Keratinocyte (primary cell): ENCODE measurements at regions not wholly inside any gene's neighbourhood (a gene's known extent, or its start where the extent isn't known, plus 50 kb on each side); places are given as distances from the start of the nearest gene placed in this dataset.

Experiments used
- DNase-seq: peaks from one replicate; pipeline ENCODE4 v3.0.0-alpha.2; 2011; ENCODE audit warnings: low read depth, missing footprints, low spot score
- FAIRE-seq: peaks from 2 replicates; lab custom pipeline; 2011; peaks lifted over from hg19 to GRCh38; lab: Jason Lieb, UNC
- H2AFZ ChIP-seq: 2 replicates; pipeline ENCODE4 v1.6.0; 2012; ENCODE audit warnings: low read length, control low read depth, inconsistent platforms; ENCODE audit not compliant: control insufficient read depth
- H3K27ac ChIP-seq: 2 replicates; pipeline ENCODE4 v1.5.1; 2011; ENCODE audit warnings: low read length; ENCODE audit not compliant: control insufficient read depth, insufficient read depth
- H3K27me3 ChIP-seq: 3 replicates; pipeline ENCODE4 v1.6.0; 2011; ENCODE audit warnings: low read length; ENCODE audit not compliant: control insufficient read depth, insufficient read depth; ENCODE audit errors: extremely low read depth
- H3K36me3 ChIP-seq, 2 experiments: 2 replicates in 1 of 2; 3 replicates in 1 of 2; pipeline ENCODE4 v1.5.1; 2011; ENCODE audit warnings: low read length in 2 of 2, mild to moderate bottlenecking in 1 of 2; ENCODE audit not compliant: control insufficient read depth in 2 of 2, insufficient read depth in 2 of 2; ENCODE audit errors: extremely low read depth in 1 of 2
- H3K4me1 ChIP-seq: 3 replicates; pipeline ENCODE4 v1.5.1; 2011; ENCODE audit warnings: low read length; ENCODE audit not compliant: control insufficient read depth, insufficient read depth; ENCODE audit errors: extremely low read depth
- H3K4me2 ChIP-seq: 3 replicates; pipeline ENCODE4 v1.6.0; 2011; ENCODE audit warnings: low read depth, low read length; ENCODE audit not compliant: control insufficient read depth, insufficient read depth; ENCODE audit errors: extremely low read depth
- H3K4me3 ChIP-seq, 3 experiments: fragments of 200-600 bp in 1 of 3; sonication (generic) in 1 of 3; 2 replicates in 2 of 3; 3 replicates in 1 of 3; pipeline ENCODE4 v1.5.1; 2011 to 2016; ENCODE audit warnings: low read length in 3 of 3, mild to moderate bottlenecking in 3 of 3, control low read depth in 2 of 3, inconsistent platforms in 1 of 3, low read depth in 1 of 3, mixed read lengths in 1 of 3, mixed run types in 1 of 3, moderate library complexity in 1 of 3; ENCODE audit not compliant: control insufficient read depth in 2 of 3, insufficient read depth in 2 of 3; ENCODE audit errors: extremely low read depth in 1 of 3
- H3K79me2 ChIP-seq: 2 replicates; pipeline ENCODE4 v1.6.0; 2012; ENCODE audit warnings: low read length; ENCODE audit not compliant: control insufficient read depth, insufficient read depth
- H3K9ac ChIP-seq: 3 replicates; pipeline ENCODE4 v1.6.0; 2011; ENCODE audit warnings: low read length; ENCODE audit not compliant: control insufficient read depth, insufficient read depth; ENCODE audit errors: extremely low read depth
- H3K9me1 ChIP-seq: 3 replicates; pipeline ENCODE4 v1.6.0; 2011; ENCODE audit warnings: low read length; ENCODE audit not compliant: control insufficient read depth, insufficient read depth; ENCODE audit errors: extremely low read depth
- H3K9me3 ChIP-seq: 2 replicates; pipeline ENCODE4 v1.5.1; 2012; ENCODE audit warnings: low read depth, low read length; ENCODE audit not compliant: control insufficient read depth
- H4K20me1 ChIP-seq: 3 replicates; pipeline ENCODE4 v1.6.0; 2011; ENCODE audit warnings: low read length; ENCODE audit not compliant: control insufficient read depth, insufficient read depth; ENCODE audit errors: extremely low read depth
- EZH2 ChIP-seq: IDR thresholded peaks from one replicate; pipeline ENCODE4 v1.6.1; 2012; ENCODE audit warnings: inconsistent platforms, mild to moderate bottlenecking, low read length, moderate library complexity
- dilution Hi-C: fragments of 300-500 bp; cut with MboI; formaldehyde crosslinking; loops from one replicate; pipeline ENCODE4 v1.7.0; 2020; ENCODE audit warnings: low sequenced_read_pairs; ENCODE audit not compliant: extremely low pct_ligation_motif_present
- TF ChIP-seq, protein P1 (sequence below), 3 experiments: IDR thresholded peaks in 1 of 3; conservative IDR thresholded peaks in 1 of 3; optimal IDR thresholded peaks in 1 of 3; 2 replicates in 2 of 3; 3 replicates in 1 of 3; pipeline versions ENCODE3 to v1.5.1; 2011; ENCODE audit warnings: low read length in 3 of 3, mild to moderate bottlenecking in 3 of 3, moderate library complexity in 2 of 3, control low read depth in 1 of 3, inconsistent platforms in 1 of 3; ENCODE audit not compliant: insufficient read depth in 2 of 3; ENCODE audit errors: extremely low read depth in 1 of 3

DNA sequence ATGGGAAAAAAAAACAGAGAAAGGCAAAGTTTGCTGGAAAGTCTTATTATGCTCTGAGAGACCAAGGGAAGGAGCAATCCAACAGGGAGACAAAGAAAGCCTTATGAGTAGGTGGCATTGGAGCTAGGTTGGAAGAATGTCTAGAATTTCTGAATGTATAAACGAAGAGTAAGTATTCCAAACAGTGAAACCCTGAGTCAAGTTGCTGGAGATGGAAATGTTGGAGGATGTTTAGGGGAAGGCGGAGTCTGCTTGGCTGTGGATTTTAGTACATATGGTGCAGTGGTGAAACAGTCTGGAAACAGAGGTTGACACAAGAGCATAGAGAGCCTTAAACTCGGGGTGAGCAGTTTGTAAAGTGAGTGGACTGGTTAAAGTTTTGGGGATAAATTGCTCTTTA is 314.8 kb upstream of the CADM1 start:
- Histone ChIP-seq H4K20me1 (no peaks in the 10 kb centered on the region), H3K79me2 (no peaks in the 10 kb centered on the region), H2AFZ (no peak overlapping the region), H3K4me1 (no peaks in the 10 kb centered on the region), H3K27me3 (no peaks in the 10 kb centered on the region), H3K9ac (no peak overlapping the region), H3K9me3 (no peaks in the 10 kb centered on the region), H3K36me3 (no peaks in the 10 kb centered on the region), H3K9me1 (no peaks in the 10 kb centered on the region), H3K27ac (no peak overlapping the region), H3K4me2 (no peak overlapping the region), H3K4me3 (no peak overlapping the region)
- DNase-seq (no peak), FAIRE-seq (no peak)
- dilution Hi-C loops, result no loop called here
- no peak for TF ChIP-seq EZH2
- TF ChIP-seq, protein P1, sequence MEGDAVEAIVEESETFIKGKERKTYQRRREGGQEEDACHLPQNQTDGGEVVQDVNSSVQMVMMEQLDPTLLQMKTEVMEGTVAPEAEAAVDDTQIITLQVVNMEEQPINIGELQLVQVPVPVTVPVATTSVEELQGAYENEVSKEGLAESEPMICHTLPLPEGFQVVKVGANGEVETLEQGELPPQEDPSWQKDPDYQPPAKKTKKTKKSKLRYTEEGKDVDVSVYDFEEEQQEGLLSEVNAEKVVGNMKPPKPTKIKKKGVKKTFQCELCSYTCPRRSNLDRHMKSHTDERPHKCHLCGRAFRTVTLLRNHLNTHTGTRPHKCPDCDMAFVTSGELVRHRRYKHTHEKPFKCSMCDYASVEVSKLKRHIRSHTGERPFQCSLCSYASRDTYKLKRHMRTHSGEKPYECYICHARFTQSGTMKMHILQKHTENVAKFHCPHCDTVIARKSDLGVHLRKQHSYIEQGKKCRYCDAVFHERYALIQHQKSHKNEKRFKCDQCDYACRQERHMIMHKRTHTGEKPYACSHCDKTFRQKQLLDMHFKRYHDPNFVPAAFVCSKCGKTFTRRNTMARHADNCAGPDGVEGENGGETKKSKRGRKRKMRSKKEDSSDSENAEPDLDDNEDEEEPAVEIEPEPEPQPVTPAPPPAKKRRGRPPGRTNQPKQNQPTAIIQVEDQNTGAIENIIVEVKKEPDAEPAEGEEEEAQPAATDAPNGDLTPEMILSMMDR (optimal IDR thresholded peaks at IDR 0.05 in 1 of 3, IDR thresholded peaks at IDR 0.05 in 1 of 3, conservative IDR thresholded peaks at IDR 0.05 in 1 of 3; ENCODE audit: extremely low read depth in 1 of 3, insufficient read depth in 2 of 3, low read length in 3 of 3), result no peak

DNA sequence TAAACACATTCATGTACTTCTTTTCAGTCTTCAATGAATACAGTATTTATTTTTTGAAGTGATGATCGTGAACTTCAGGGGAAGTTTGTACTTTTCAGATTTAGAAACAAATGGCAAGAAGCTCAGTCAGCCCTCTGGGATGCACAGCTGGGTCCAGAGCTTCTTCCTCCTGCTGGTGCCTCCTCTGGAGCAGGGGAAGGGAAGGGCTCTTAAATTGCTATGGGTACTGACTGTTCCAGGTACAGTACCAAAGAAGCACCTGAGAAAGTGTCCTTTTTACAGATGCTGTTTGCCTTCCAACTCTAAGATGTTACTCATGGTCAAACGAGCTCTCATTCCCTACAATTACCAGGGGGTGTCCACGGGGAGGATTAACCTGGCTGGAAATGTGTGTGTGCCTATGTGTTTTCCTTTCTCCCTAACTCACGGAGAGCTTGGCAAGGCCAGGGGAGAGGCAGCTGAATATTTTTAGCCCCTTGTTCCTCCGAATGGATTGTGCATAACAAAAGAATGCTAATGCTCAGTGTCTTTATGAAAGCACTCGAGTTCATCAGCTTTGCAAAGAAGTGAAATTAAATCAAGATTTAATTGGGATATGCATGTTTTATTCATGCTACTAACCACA is 313.7 kb upstream of the CADM1 start:
- H3K4me2 ChIP-seq, result no peak overlapping the region
- TF ChIP-seq EZH2, result no peak
- TF ChIP-seq, protein P1 (optimal IDR thresholded peaks at IDR 0.05 in 1 of 3, IDR thresholded peaks at IDR 0.05 in 1 of 3, conservative IDR thresholded peaks at IDR 0.05 in 1 of 3; ENCODE audit: extremely low read depth in 1 of 3, insufficient read depth in 2 of 3, low read length in 3 of 3), result no peak
- FAIRE-seq (no peak), DNase-seq (no peak)
- dilution Hi-C loops, result no loop called here
- H2AFZ ChIP-seq, result no peak overlapping the region
- no peaks in the 10 kb centered on the region for H4K20me1 ChIP-seq
- no peak overlapping the region for H3K9ac ChIP-seq
- no peak overlapping the region for H3K4me3 ChIP-seq
- H3K4me1 ChIP-seq, result no peaks in the 10 kb centered on the region
- no peaks in the 10 kb centered on the region for H3K9me3 ChIP-seq
- H3K36me3 ChIP-seq, result no peaks in the 10 kb centered on the region
- H3K27ac ChIP-seq, result no peak overlapping the region
- no peaks in the 10 kb centered on the region for H3K79me2 ChIP-seq
- H3K9me1 ChIP-seq, result no peaks in the 10 kb centered on the region
- no peaks in the 10 kb centered on the region for H3K27me3 ChIP-seq
